Smooth muscle cell (in vitro differentiated cells): ENCODE measurements at regions not wholly inside any gene's neighbourhood (a gene's known extent, or its start where the extent isn't known, plus 50 kb on each side); places are given as distances from the start of the nearest gene placed in this dataset.

Experiments used
- DNase-seq: peaks from one replicate; lab custom pipeline; 2025; ENCODE audit not compliant: unreplicated experiment; lab: John Stamatoyannopoulos, UW
- H2AFZ ChIP-seq: fragments of 200-600 bp; sonication (generic); 2 replicates; pipeline ENCODE4 v1.6.0; 2016; ENCODE audit warnings: antibody characterized with exemption, low read depth, mild to moderate bottlenecking
- H3F3A ChIP-seq: fragments of 200-600 bp; sonication (generic); 2 replicates; pipeline ENCODE4 v1.6.0; 2017; ENCODE audit warnings: antibody characterized with exemption, low read depth
- H3K27ac ChIP-seq: fragments of 200-600 bp; sonication (generic); 2 replicates; pipeline ENCODE4 v1.5.1; 2016; ENCODE audit warnings: low read depth, mild to moderate bottlenecking
- H3K27me3 ChIP-seq: fragments of 200-600 bp; sonication (generic); 2 replicates; pipeline ENCODE4 v1.6.1; 2016; ENCODE audit warnings: low read depth, mild to moderate bottlenecking
- H3K36me3 ChIP-seq: fragments of 200-600 bp; sonication (generic); 2 replicates; pipeline ENCODE4 v1.5.1; 2016; ENCODE audit warnings: low read depth
- H3K4me1 ChIP-seq: fragments of 200-600 bp; sonication (generic); 2 replicates; pipeline ENCODE4 v1.5.1; 2016; ENCODE audit warnings: low read depth
- H3K4me2 ChIP-seq: fragments of 200-600 bp; sonication (generic); 2 replicates; pipeline ENCODE4 v1.6.0; 2016; ENCODE audit warnings: mild to moderate bottlenecking
- H3K4me3 ChIP-seq: fragments of 200-600 bp; sonication (generic); 2 replicates; pipeline ENCODE4 v1.5.1; 2016; ENCODE audit warnings: mild to moderate bottlenecking
- H3K79me2 ChIP-seq: fragments of 200-600 bp; sonication (generic); 2 replicates; pipeline ENCODE4 v1.6.0; 2016; ENCODE audit warnings: low read depth, mild to moderate bottlenecking
- H3K9ac ChIP-seq: fragments of 200-600 bp; sonication (generic); 2 replicates; pipeline ENCODE4 v1.6.0; 2016; ENCODE audit warnings: low read depth
- H3K9me3 ChIP-seq: fragments of 200-600 bp; sonication (generic); replicated peaks from 2 replicates; pipeline ENCODE4 v1.5.1; 2016; ENCODE audit warnings: low read depth
- H4K20me1 ChIP-seq: fragments of 200-600 bp; sonication (generic); 2 replicates; pipeline ENCODE4 v1.6.0; 2016; ENCODE audit warnings: low read depth
- CTCF ChIP-seq: fragments of 200-600 bp; sonication (generic); IDR thresholded peaks from 2 replicates; pipeline ENCODE4 v1.5.1; 2017; ENCODE audit warnings: borderline replicate concordance, mild to moderate bottlenecking, antibody characterized with exemption; ENCODE audit not compliant: insufficient read depth, poor library complexity, severe bottlenecking
- WGBS: methylation state at CpG from one replicate; pipeline ENCODE4 v1.1.7; 2016; ENCODE audit warnings: low lambda C conversion rate; 5-methylcytosine and 5-hydroxymethylcytosine counted together

GRCh38 chr10:65133652-65134051 lies 1612.5 kb downstream of the REEP3 start:
- Histone ChIP-seq H3K4me3 (no peak overlapping the region), H3K4me2 (no peak overlapping the region), H3K36me3 (no peaks in the 10 kb centered on the region), H3K9me3 (no peaks in the 10 kb centered on the region), H3K27me3 (no peaks in the 10 kb centered on the region), H3K79me2 (no peaks in the 10 kb centered on the region), H4K20me1 (no peaks in the 10 kb centered on the region), H3K9ac (no peak overlapping the region), H3F3A (no peaks in the 10 kb centered on the region), H3K27ac (no peak overlapping the region), H3K4me1 (no peaks in the 10 kb centered on the region), H2AFZ (peak overlapping the region; percentile 34)
- no peak for TF ChIP-seq CTCF
- DNase-seq, result no peak
- WGBS, result 98% methylated on average over 5 of the region's 5 CpGs

GRCh38 chr10:65135508-65135907 lies 1614.3 kb downstream of the REEP3 start:
- H3K4me1 ChIP-seq, result no peaks in the 10 kb centered on the region
- H3K79me2 ChIP-seq, result no peaks in the 10 kb centered on the region
- no peak overlapping the region for H3K27ac ChIP-seq
- H3K9me3 ChIP-seq, result no peaks in the 10 kb centered on the region
- H3K4me2 ChIP-seq, result no peak overlapping the region
- TF ChIP-seq CTCF, result no peak
- no peak overlapping the region for H2AFZ ChIP-seq
- H3K4me3 ChIP-seq, result no peak overlapping the region
- no peaks in the 10 kb centered on the region for H3K27me3 ChIP-seq
- 97% methylated on average over 1 of the region's 1 CpG for WGBS
- no peak overlapping the region for H3K9ac ChIP-seq
- no peak for DNase-seq
- H3K36me3 ChIP-seq, result no peaks in the 10 kb centered on the region
- H4K20me1 ChIP-seq, result no peaks in the 10 kb centered on the region
- no peaks in the 10 kb centered on the region for H3F3A ChIP-seq

GRCh38 chr10:65142641-65143435 lies 1621.6 kb downstream of the REEP3 start:
- Histone ChIP-seq H3K9ac (no peak overlapping the region), H3K27me3 (no peaks in the 10 kb centered on the region), H3K79me2 (no peaks in the 10 kb centered on the region), H3K36me3 (no peaks in the 10 kb centered on the region), H3K4me2 (no peak overlapping the region), H3K27ac (no peak overlapping the region), H4K20me1 (no peaks in the 10 kb centered on the region), H3K9me3 (no peaks in the 10 kb centered on the region), H3K4me1 (no peaks in the 10 kb centered on the region), H3F3A (no peaks in the 10 kb centered on the region), H2AFZ (no peak overlapping the region), H3K4me3 (no peak overlapping the region)
- WGBS, result 85% methylated on average over 2 of the region's 2 CpGs
- no peak for DNase-seq
- TF ChIP-seq CTCF, result no peak

- H3K36me3 ChIP-seq, result no peaks in the 10 kb centered on the region
- no peaks in the 10 kb centered on the region for H4K20me1 ChIP-seq
- H3K79me2 ChIP-seq, result no peaks in the 10 kb centered on the region
- H3K9me3 ChIP-seq, result no peaks in the 10 kb centered on the region
- no peak for TF ChIP-seq CTCF
- H3K4me1 ChIP-seq, result no peaks in the 10 kb centered on the region
- H2AFZ ChIP-seq, result no peak overlapping the region
- no peak overlapping the region for H3K9ac ChIP-seq
- no peak overlapping the region for H3K4me2 ChIP-seq
- DNase-seq, result no peak
- WGBS, result 97% methylated on average over 4 of the region's 4 CpGs
- no peak overlapping the region for H3K27ac ChIP-seq
- no peak overlapping the region for H3K4me3 ChIP-seq
- H3K27me3 ChIP-seq, result no peaks in the 10 kb centered on the region
- no peaks in the 10 kb centered on the region for H3F3A ChIP-seq
Observed at GRCh38 chr10:65143723-65144122, 1622.5 kb downstream of the REEP3 start.
